Trophoblast cell (in vitro differentiated cells and primary cell): ENCODE measurements at regions not wholly inside any gene's neighbourhood (a gene's known extent, or its start where the extent isn't known, plus 50 kb on each side); places are given as distances from the start of the nearest gene placed in this dataset.

Source experiments
- DNase-seq, 2 donors: peaks; one replicate each; pipeline ENCODE4 v3.0.0-alpha.2; 2016
- H2AFZ ChIP-seq: 2 replicates; pipeline ENCODE4 v1.6.1; 2013; ENCODE audit warnings: low read length, moderate library complexity, mild to moderate bottlenecking; ENCODE audit not compliant: insufficient read depth, poor library complexity
- H2AK5ac ChIP-seq: 2 replicates; pipeline ENCODE4 v1.6.1; 2013; ENCODE audit warnings: mild to moderate bottlenecking, low read length
- H2BK120ac ChIP-seq: 2 replicates; pipeline ENCODE4 v1.6.1; 2013; ENCODE audit warnings: low read length, mild to moderate bottlenecking, moderate library complexity; ENCODE audit not compliant: insufficient read depth, poor library complexity
- H2BK12ac ChIP-seq: 2 replicates; pipeline ENCODE4 v1.6.1; 2013; ENCODE audit warnings: mild to moderate bottlenecking, low read length, moderate library complexity
- H2BK5ac ChIP-seq: 2 replicates; pipeline ENCODE4 v1.6.1; 2013; ENCODE audit warnings: low read length, low read depth, moderate library complexity, mild to moderate bottlenecking; ENCODE audit not compliant: poor library complexity
- H3K14ac ChIP-seq: 2 replicates; pipeline ENCODE4 v1.6.1; 2013; ENCODE audit warnings: mild to moderate bottlenecking, low read length
- H3K18ac ChIP-seq: 2 replicates; pipeline ENCODE4 v1.6.1; 2013; ENCODE audit warnings: mild to moderate bottlenecking, low read length
- H3K23ac ChIP-seq: 2 replicates; pipeline ENCODE4 v1.6.1; 2013; ENCODE audit warnings: low read length
- H3K27ac ChIP-seq: 2 replicates; pipeline ENCODE4 v1.5.1; 2013; ENCODE audit warnings: low read depth, mild to moderate bottlenecking, inconsistent platforms, low read length, moderate library complexity
- H3K27me3 ChIP-seq: 2 replicates; pipeline ENCODE4 v1.6.1; 2013; ENCODE audit warnings: inconsistent platforms, mild to moderate bottlenecking, low read length, moderate library complexity; ENCODE audit not compliant: insufficient read depth
- H3K36me3 ChIP-seq, 2 experiments: 1 replicate in 1 of 2; 2 replicates in 1 of 2; pipeline ENCODE4 v1.6.1; 2013; ENCODE audit warnings: low read length in 2 of 2, mild to moderate bottlenecking in 2 of 2, moderate library complexity in 1 of 2; ENCODE audit not compliant: insufficient read depth in 2 of 2, control insufficient read depth in 1 of 2
- H3K4ac ChIP-seq: 2 replicates; pipeline ENCODE4 v1.6.1; 2013; ENCODE audit warnings: low read depth, mild to moderate bottlenecking, low read length, moderate library complexity
- H3K4me1 ChIP-seq, 2 experiments: 1 replicate in 1 of 2; 2 replicates in 1 of 2; pipeline ENCODE4 v1.6.1; 2013; ENCODE audit warnings: low read length in 2 of 2, mild to moderate bottlenecking in 2 of 2, moderate library complexity in 1 of 2; ENCODE audit not compliant: insufficient read depth in 2 of 2, control insufficient read depth in 1 of 2
- H3K4me2 ChIP-seq: 2 replicates; pipeline ENCODE4 v1.6.1; 2013; ENCODE audit warnings: inconsistent platforms, mild to moderate bottlenecking, low read length, moderate library complexity
- H3K4me3 ChIP-seq: 2 replicates; pipeline ENCODE4 v1.5.1; 2013; ENCODE audit warnings: mild to moderate bottlenecking, low read depth, low read length, inconsistent platforms
- H3K79me1 ChIP-seq: one replicate; pipeline ENCODE4 v1.6.1; 2013; ENCODE audit warnings: low read length
- H3K79me2 ChIP-seq: 2 replicates; pipeline ENCODE4 v1.6.1; 2013; ENCODE audit warnings: low read length, mild to moderate bottlenecking; ENCODE audit not compliant: control insufficient read depth, insufficient read depth, poor library complexity
- H3K9ac ChIP-seq: 2 replicates; pipeline ENCODE4 v1.6.1; 2013; ENCODE audit warnings: mild to moderate bottlenecking, low read length
- H3K9me3 ChIP-seq: 2 replicates; pipeline ENCODE4 v1.6.1; 2013; ENCODE audit warnings: low read depth, mild to moderate bottlenecking, control low read depth, inconsistent platforms, low read length; ENCODE audit not compliant: insufficient read depth
- H4K12ac ChIP-seq: 2 replicates; pipeline ENCODE4 v1.6.1; 2013; ENCODE audit warnings: low read depth, mild to moderate bottlenecking, low read length, moderate library complexity
- H4K8ac ChIP-seq: 2 replicates; pipeline ENCODE4 v1.6.1; 2013; ENCODE audit warnings: low read depth, mild to moderate bottlenecking, low read length, moderate library complexity
- H4K91ac ChIP-seq: one replicate; pipeline ENCODE4 v1.6.1; 2013; ENCODE audit warnings: low read depth, mild to moderate bottlenecking, low read length, moderate library complexity
- WGBS: extraction: QIAGEN DNeasy Blood & Tissue Kit; methylation state at CpG from one replicate; pipeline ENCODE4 v1.1.7; 2013; ENCODE audit warnings: missing lambda C conversion rate; ENCODE audit not compliant: insufficient read length, insufficient coverage; ENCODE audit errors: extremely low coverage; 5-methylcytosine and 5-hydroxymethylcytosine counted together

DNA sequence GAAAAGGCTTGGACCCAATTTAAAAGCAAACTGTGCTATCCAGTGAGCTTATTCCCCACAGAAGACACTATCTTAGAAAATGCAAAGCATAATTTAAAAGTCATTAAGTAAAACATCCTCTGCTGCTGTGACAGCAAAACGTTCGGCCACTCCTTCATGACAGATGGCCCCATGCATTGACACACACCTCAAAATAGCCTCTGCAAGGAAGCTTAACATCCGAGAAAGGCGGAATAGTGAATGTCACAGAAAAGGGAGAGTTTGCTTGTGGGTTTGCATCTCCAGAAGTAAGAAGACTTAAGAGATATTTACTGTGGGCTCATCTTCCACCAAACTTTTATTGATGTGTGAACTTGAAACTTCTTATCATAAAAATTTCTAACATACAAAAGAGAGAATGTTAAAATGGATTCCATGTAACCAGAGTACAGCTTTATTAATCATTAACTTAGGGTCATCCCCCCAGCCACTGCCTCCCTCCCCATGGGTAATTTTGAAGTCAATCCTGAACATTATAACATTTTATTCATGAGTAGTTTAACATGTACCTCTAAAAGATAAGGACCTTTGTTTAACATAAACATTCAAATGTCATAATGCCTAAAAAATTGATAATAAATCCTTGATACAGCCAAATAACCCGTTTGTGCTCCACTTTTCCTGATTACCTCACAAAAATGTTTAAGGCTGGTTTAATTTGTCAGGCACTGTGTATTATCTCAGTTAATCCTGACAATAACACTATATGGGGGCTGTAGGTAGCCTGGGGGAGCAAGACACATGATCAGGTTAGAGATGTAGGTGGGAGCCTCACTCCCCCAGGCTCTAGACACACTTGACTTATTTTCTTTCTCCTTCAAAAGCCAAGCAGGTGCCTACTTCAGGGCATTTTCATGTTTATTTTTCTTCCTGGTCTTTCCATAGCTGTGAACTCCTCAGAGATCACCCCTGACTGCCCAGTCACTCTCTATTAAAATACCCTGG, 119.7 kb upstream of the TMCC3 start:
- Histone ChIP-seq H3K14ac (no peak overlapping the region), H3K9ac (no peak overlapping the region), H3K27me3 (no peaks in the 10 kb centered on the region), H4K8ac (no peak overlapping the region), H2BK12ac (no peak overlapping the region), H2AK5ac (no peak overlapping the region), H3K4me3 (no peak overlapping the region), H3K4ac (no peak overlapping the region), H3K23ac (no peak overlapping the region), H4K91ac (no peak overlapping the region), H3K27ac (no peak overlapping the region), H3K9me3 (no peaks in the 10 kb centered on the region), H3K79me2 (no peaks in the 10 kb centered on the region), H3K18ac (no peak overlapping the region), H2AFZ (no peak overlapping the region), H3K36me3 (peaks cover 0 to 2% of the 10 kb centered on the region in 2 experiments), H3K4me1 (no peaks in the 10 kb centered on the region), H2BK120ac (no peak overlapping the region), H4K12ac (no peak overlapping the region), H2BK5ac (no peak overlapping the region), H3K79me1 (no peaks in the 10 kb centered on the region), H3K4me2 (no peak overlapping the region)
- WGBS = no CpG with 5 or more reads among the region's 5 CpGs
- DNase-seq = no peak

DNA sequence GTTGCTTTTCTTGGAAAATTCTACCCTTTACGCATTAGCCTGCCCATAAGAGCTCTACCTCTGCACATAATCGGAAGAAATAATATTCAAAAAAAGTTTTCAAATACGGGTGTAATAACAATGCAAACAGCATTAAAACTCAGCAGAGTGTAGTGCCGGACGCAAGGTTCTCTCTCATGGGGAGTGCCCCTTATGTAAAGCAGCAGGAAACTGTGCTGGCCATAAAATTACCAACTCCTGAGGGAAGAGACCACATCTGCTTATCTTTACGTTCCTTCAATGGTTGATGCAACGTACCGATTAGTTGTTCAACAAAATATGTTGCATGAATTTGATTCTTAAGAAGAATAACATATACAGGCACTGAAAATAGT, 118.7 kb upstream of the TMCC3 start:
- Histone ChIP-seq H3K4me3 (no peak overlapping the region), H3K4ac (no peak overlapping the region), H3K23ac (no peak overlapping the region), H4K8ac (no peak overlapping the region), H2BK12ac (no peak overlapping the region), H3K79me1 (no peaks in the 10 kb centered on the region), H3K27me3 (no peaks in the 10 kb centered on the region), H3K18ac (no peak overlapping the region), H3K9ac (no peak overlapping the region), H3K14ac (no peak overlapping the region), H3K27ac (no peak overlapping the region), H2BK5ac (no peak overlapping the region), H4K12ac (no peak overlapping the region), H2BK120ac (no peak overlapping the region), H3K9me3 (no peaks in the 10 kb centered on the region), H4K91ac (no peak overlapping the region), H3K4me1 (peaks cover 0 to 1% of the 10 kb centered on the region in 2 experiments), H2AFZ (no peak overlapping the region), H3K79me2 (no peaks in the 10 kb centered on the region), H3K4me2 (no peak overlapping the region), H3K36me3 (peaks cover 0 to 2% of the 10 kb centered on the region in 2 experiments), H2AK5ac (no peak overlapping the region)
- peak in 1 of 2 donors; percentile 7 for DNase-seq
- no CpG with 5 or more reads among the region's 8 CpGs for WGBS

DNA sequence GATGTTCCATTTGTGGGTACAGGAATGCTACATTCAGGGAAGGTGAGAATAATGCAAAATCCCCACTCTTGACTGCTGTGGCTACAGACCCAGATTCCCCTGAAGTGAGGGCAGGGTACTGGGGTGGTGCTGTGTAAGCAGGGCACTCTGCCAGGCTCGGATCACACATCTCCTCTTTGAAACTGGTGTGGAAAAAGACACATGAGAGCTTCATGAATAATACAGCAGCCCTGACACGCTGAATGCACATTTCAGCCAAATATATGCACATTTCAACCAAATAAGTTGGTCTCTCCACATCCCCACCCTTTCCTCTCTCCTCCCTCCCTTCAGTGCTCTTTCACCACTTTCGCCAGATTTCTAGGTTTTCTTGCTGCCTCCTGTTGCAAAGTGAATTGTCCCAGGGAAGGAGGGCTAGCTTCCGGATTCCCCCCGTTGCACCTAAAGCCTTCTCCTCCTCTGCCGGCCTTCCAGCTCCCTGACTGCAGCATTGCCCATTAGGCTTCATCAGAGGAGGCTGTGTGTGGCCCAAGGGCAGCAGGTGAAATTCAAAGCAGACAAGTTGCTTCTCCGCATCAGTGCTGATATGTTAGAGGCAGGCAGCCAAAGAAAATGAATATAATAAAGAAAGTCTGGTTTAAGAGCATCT, 118.2 kb upstream of the TMCC3 start:
- no peak overlapping the region for H2AK5ac ChIP-seq
- H3K79me2 ChIP-seq = no peaks in the 10 kb centered on the region
- no CpG with 5 or more reads among the region's 7 CpGs for WGBS
- H2BK12ac ChIP-seq = no peak overlapping the region
- no peak overlapping the region for H3K27ac ChIP-seq
- no peaks in the 10 kb centered on the region for H3K36me3 ChIP-seq
- H3K9me3 ChIP-seq = no peaks in the 10 kb centered on the region
- no peak for DNase-seq
- no peak overlapping the region for H4K91ac ChIP-seq
- no peaks in the 10 kb centered on the region for H3K79me1 ChIP-seq
- H3K4me3 ChIP-seq = no peak overlapping the region
- no peak overlapping the region for H4K12ac ChIP-seq
- no peak overlapping the region for H3K4ac ChIP-seq
- H3K27me3 ChIP-seq = no peaks in the 10 kb centered on the region
- H3K23ac ChIP-seq = no peak overlapping the region
- H3K14ac ChIP-seq = no peak overlapping the region
- H2BK5ac ChIP-seq = no peak overlapping the region
- no peak overlapping the region for H4K8ac ChIP-seq
- H2BK120ac ChIP-seq = no peak overlapping the region
- H3K4me2 ChIP-seq = no peak overlapping the region
- peaks cover 0 to 1% of the 10 kb centered on the region in 2 experiments for H3K4me1 ChIP-seq
- no peak overlapping the region for H3K18ac ChIP-seq
- H2AFZ ChIP-seq = no peak overlapping the region
- no peak overlapping the region for H3K9ac ChIP-seq

DNA sequence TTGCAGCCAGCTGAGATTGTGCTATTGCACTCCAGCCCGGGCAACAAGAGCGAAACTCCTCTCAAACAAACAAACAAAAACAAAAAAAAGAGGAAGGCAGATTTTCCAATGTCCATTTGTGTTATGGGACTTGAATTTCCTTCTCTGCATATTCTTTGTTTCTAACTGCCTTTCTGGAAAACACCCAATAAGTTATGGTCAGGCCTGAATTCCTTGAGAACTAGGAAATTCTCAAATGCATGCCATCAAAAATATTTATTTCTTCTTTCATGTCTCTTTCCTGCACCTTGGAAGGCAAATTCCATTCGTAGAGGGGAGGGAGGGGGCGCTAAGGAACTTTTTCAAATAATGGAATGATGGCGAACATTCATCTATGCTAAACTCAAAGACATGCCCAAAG, 117.6 kb upstream of the TMCC3 start:
- Histone ChIP-seq H3K9me3 (no peaks in the 10 kb centered on the region), H3K23ac (no peak overlapping the region), H3K4ac (no peak overlapping the region), H2BK120ac (no peak overlapping the region), H4K8ac (no peak overlapping the region), H4K91ac (no peak overlapping the region), H3K9ac (no peak overlapping the region), H3K14ac (no peak overlapping the region), H3K27me3 (no peaks in the 10 kb centered on the region), H3K36me3 (no peaks in the 10 kb centered on the region), H3K79me2 (no peaks in the 10 kb centered on the region), H3K4me3 (no peak overlapping the region), H3K4me1 (peaks cover 0 to 1% of the 10 kb centered on the region in 2 experiments), H2BK5ac (no peak overlapping the region), H2BK12ac (no peak overlapping the region), H4K12ac (no peak overlapping the region), H2AK5ac (no peak overlapping the region), H3K18ac (no peak overlapping the region), H3K79me1 (no peaks in the 10 kb centered on the region), H3K4me2 (no peak overlapping the region), H2AFZ (no peak overlapping the region), H3K27ac (no peak overlapping the region)
- no peak for DNase-seq
- WGBS = no CpG with 5 or more reads among the region's 5 CpGs
